Pancreas (tissue), 10 donors: ENCODE measurements at regions not wholly inside any gene's neighbourhood (a gene's known extent, or its start where the extent isn't known, plus 50 kb on each side); places are given as distances from the start of the nearest gene placed in this dataset.

ENCODE experiments used
- ATAC-seq, 4 donors: fragments of 200-7000 bp; cut with Tn5 transposase; one replicate each; pipeline versions ENCODE4 v1.8.0 to v1.9.1; 2020; ENCODE audit warnings: mild to moderate bottlenecking in 4 of 4, moderate library complexity in 4 of 4
- DNase-seq, 6 donors: peaks; one replicate each; pipeline ENCODE4 v3.0.0-alpha.2; 2020
- FAIRE-seq: peaks from 2 replicates; lab custom pipeline; 2012; peaks lifted over from hg19 to GRCh38; lab: Jason Lieb, UNC
- H3K27ac ChIP-seq, 4 donors: fragments of 200-600 bp; sonication (generic); 1 replicate in 3 of 4; 2 replicates in 1 of 4; pipeline versions ENCODE4 v1.5.0 to v1.8.0; 2020
- H3K27me3 ChIP-seq, 4 donors: fragments of 200-600 bp; one replicate each; pipeline ENCODE4 v1.8.0; 2021
- H3K36me3 ChIP-seq, 3 donors: fragments of 200-600 bp; sonication (generic) in 1 of 3; one replicate each; pipeline versions ENCODE4 v1.5.0 to v1.8.0; 2020 to 2021
- H3K4me1 ChIP-seq, 3 donors: fragments of 200-600 bp; one replicate each; pipeline ENCODE4 v1.8.0; 2021
- H3K4me3 ChIP-seq, 4 donors: fragments of 200-600 bp; sonication (generic) in 2 of 4; one replicate each; pipeline versions ENCODE4 v1.5.0 to v1.8.0; 2020 to 2021
- H3K9me3 ChIP-seq, 4 donors: fragments of 200-600 bp; one replicate each; pipeline ENCODE4 v1.8.0; 2021
- CTCF ChIP-seq, 4 donors: fragments of 200-600 bp; sonication (generic) in 3 of 4; IDR thresholded peaks; one replicate each; pipeline versions ENCODE4 v1.5.0 to v1.8.0; 2021; ENCODE audit warnings: antibody characterized with exemption in 4 of 4
- WGBS, 2 donors: extraction: QIAGEN DNeasy Blood & Tissue Kit; methylation state at CpG; one replicate each; pipeline ENCODE4 v1.1.7; 2013; 5-methylcytosine and 5-hydroxymethylcytosine counted together
- intact Hi-C, 3 donors: fragments of 100-400 bp; cut with DNase I; formaldehyde crosslinking; loops; one replicate each; pipeline versions ENCODE4 v1.11.1 to v1.14.2; 2022
- donor health status: healthy with polysubstance abuse.
- donor health status: DM: no; HTN: no; CAD: no; lungs with moderate emphysema.
- donor health status: DM: no; HTN: no; CAD: no.
- donor health status: control.
- donor health status: control.
- donor health status: Bipolar disorder and iron deficiency.
- donor health status: DM: yes; HTN: yes; CAD: no.
- donor health status: DM: no; HTN: no; CAD: no.
- donor health status: DM: no; HTN: no; CAD: no.
- donor health status: DM: yes; HTN: yes; CAD: no.

GRCh38 chr10:130573446-130573845, 437.3 kb downstream of the GLRX3 start:
- no peak for TF ChIP-seq CTCF (IDR thresholded peaks at IDR 0.05)
- FAIRE-seq (no peak), DNase-seq (no peak), ATAC-seq (no peak)
- no peak overlapping the region for H3K27ac ChIP-seq
- H3K27me3 ChIP-seq: no peaks in the 10 kb centered on the region
- no peaks in the 10 kb centered on the region for H3K36me3 ChIP-seq
- H3K9me3 ChIP-seq: no peaks in the 10 kb centered on the region
- H3K4me3 ChIP-seq: no peak overlapping the region
- WGBS, 2 donors: 57 to 60% methylated on average over 6 of the region's 6 CpGs
- intact Hi-C loops: no loop called here
- no peaks in the 10 kb centered on the region for H3K4me1 ChIP-seq

- Histone ChIP-seq H3K4me1 (no peaks in the 10 kb centered on the region), H3K9me3 (no peaks in the 10 kb centered on the region), H3K4me3 (no peak overlapping the region), H3K27me3 (peaks cover 0 to 4% (median 0%) of the 10 kb centered on the region in 4 donors), H3K36me3 (no peaks in the 10 kb centered on the region), H3K27ac (no peak overlapping the region)
- ATAC-seq: no peak
- intact Hi-C loops: no loop called here
- no peak for FAIRE-seq
- 63 to 64% methylated on average over 7 of the region's 7 CpGs for WGBS, 2 donors
- no peak for DNase-seq
- no peak for TF ChIP-seq CTCF (IDR thresholded peaks at IDR 0.05)
Observed at GRCh38 chr10:130575756-130576285, 439.6 kb downstream of the GLRX3 start.

- no peaks in the 10 kb centered on the region for H3K4me1 ChIP-seq
- 59 to 65% methylated on average over 8 of the region's 8 CpGs for WGBS, 2 donors
- ATAC-seq (no peak), FAIRE-seq (no peak), DNase-seq (no peak)
- no peak overlapping the region for H3K27ac ChIP-seq
- H3K36me3 ChIP-seq: no peaks in the 10 kb centered on the region
- TF ChIP-seq CTCF (IDR thresholded peaks at IDR 0.05): no peak
- H3K4me3 ChIP-seq: no peak overlapping the region
- H3K9me3 ChIP-seq: no peaks in the 10 kb centered on the region
- intact Hi-C loops: no loop called here
- peaks cover 0 to 4% (median 0%) of the 10 kb centered on the region in 4 donors for H3K27me3 ChIP-seq
Observed at GRCh38 chr10:130576427-130576826, 440.2 kb downstream of the GLRX3 start.

GRCh38 chr10:130577039-130577438, 440.8 kb downstream of the GLRX3 start:
- Histone ChIP-seq H3K36me3 (no peaks in the 10 kb centered on the region), H3K4me3 (no peak overlapping the region), H3K9me3 (no peaks in the 10 kb centered on the region), H3K27ac (no peak overlapping the region), H3K4me1 (no peaks in the 10 kb centered on the region), H3K27me3 (peaks cover 0 to 4% (median 0%) of the 10 kb centered on the region in 4 donors)
- WGBS, 2 donors: 67 to 73% methylated on average over 8 of the region's 8 CpGs
- no peak for TF ChIP-seq CTCF (IDR thresholded peaks at IDR 0.05)
- intact Hi-C loops: no loop called here
- FAIRE-seq: no peak
- ATAC-seq: no peak
- DNase-seq: no peak

GRCh38 chr10:130578532-130579289, 442.5 kb downstream of the GLRX3 start:
- no peaks in the 10 kb centered on the region for H3K36me3 ChIP-seq
- H3K27me3 ChIP-seq: peaks cover 0 to 4% (median 0%) of the 10 kb centered on the region in 4 donors
- H3K9me3 ChIP-seq: no peaks in the 10 kb centered on the region
- no peak overlapping the region for H3K4me3 ChIP-seq
- H3K4me1 ChIP-seq: no peaks in the 10 kb centered on the region
- no peak for DNase-seq
- ATAC-seq: no peak
- no peak for FAIRE-seq
- no peak overlapping the region for H3K27ac ChIP-seq
- no peak for TF ChIP-seq CTCF (IDR thresholded peaks at IDR 0.05)
- intact Hi-C loops: no loop called here
- WGBS, 2 donors: 76 to 84% methylated on average over 11 of the region's 11 CpGs
